ENCODE measurements at regions not wholly inside any gene's neighbourhood (a gene's known extent, or its start where the extent isn't known, plus 50 kb on each side); places are given as distances from the start of the nearest gene placed in this dataset.

DNA sequence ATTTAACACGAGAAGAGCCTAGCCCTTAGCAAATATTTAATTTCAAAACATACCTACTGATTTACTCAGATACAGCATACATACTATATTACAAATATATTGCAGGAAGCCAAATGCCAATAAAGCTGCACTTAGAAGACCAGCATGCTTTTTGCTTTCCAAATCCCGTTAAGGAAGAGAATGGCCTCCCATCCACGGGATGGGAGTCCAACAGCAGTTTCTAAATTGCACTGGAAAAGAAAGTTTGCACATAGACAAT is 156.3 kb upstream of the FOXN3 start:
- TF ChIP-seq CTCF (conservative IDR thresholded peaks at IDR 0.05) (no peak), EZH2 (IDR thresholded peaks at IDR 0.05; ENCODE audit: low read depth) (no peak)
